HG03558 (cell line): ENCODE measurements at regions not wholly inside any gene's neighbourhood (a gene's known extent, or its start where the extent isn't known, plus 50 kb on each side); places are given as distances from the start of the nearest gene placed in this dataset.

Experiments used
- ATAC-seq: cut with Tn5 transposase; IDR thresholded peaks from one replicate; pipeline ENCODE4 v1.9.1; 2021; ENCODE audit warnings: moderate number of reproducible peaks; ENCODE audit not compliant: unreplicated experiment; ENCODE audit errors: extremely low read depth

DNA sequence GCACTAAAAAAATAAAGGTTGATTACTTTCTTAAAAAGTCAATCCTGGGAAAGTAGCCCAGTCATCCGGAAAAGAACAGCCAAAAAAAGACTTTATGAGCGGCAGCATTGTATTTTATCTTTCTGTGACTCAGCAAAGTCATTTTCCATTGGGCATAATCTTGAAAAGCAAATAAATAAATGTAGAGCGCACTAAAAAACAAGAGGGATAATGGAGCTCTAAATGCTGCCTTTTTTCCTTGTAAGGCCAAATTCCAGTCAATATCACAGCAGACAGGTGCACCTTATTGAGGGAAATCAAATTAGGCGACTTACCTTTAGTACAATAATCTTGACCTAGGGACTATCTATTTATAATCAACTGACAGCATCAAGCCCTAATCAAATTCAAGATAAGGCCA, 266.8 kb downstream of the MTRR start:
- ATAC-seq = no peak

DNA sequence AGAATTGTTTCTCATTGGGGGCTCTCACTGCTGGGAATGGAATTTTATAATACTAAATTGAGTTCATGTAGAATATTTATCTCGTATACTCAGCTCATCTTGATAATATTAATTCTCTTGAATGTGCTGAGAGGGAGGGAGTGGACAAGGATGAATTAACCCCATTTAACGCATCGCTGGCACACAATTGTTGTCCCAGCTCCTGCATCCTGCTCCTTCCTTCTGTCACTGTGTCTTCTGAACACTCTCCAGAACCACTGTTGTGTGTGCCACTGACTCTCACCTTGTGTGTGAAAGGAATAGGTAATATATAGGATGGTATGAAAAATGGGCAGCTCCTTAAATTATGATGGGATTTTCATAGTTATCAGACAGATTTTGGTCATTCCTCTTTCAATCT, 267.3 kb downstream of the MTRR start:
- no peak for ATAC-seq

GRCh38 chr5:8137941-8138550, 269.1 kb downstream of the MTRR start:
- ATAC-seq = no peak

DNA sequence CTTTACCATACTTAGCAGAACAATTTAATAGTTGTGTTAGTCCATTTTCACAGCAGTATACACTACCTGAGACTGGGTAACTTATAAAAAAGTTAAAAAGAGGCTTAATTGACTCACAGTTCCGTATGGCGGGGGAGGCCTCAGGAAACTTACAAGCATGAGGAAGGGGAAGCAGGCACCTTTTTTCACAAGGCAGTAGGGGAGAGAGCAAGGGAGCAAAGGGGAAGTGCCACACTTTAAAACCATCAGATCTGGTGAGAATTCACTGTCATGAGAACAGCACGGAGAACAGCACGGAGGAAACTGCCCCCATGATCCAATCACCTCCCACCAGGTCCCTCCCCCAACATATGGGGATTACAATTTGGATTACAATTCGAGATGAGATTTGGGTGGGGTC, 269.9 kb downstream of the MTRR start:
- no peak for ATAC-seq

- ATAC-seq = no peak
Observed at GRCh38 chr5:8150791-8151190, 281.8 kb downstream of the MTRR start.

GRCh38 chr5:8156706-8157105, 287.8 kb downstream of the MTRR start:
- no peak for ATAC-seq

DNA sequence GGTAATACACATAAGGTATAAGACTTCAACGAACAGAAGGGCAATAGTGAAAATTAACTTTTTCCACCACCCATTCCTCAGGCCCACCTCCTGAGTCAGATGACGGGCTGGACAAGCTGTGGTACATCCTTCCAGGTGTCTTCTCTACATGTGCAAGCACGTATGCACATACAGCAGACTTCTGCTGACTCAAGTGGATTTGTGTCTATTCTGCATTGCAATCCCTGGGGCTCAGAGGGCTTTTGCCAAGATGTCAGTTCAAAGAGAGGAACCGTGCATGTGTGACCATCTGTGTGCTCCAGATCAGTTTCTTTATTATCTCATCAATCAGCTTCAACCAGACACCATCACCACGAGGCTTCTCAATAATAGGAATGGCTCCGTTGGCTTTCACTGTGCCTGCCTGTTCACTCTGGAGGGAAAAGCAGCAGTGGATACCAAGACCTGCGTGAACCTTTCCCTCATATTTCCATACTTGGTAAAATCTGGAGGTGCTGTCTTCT, 288.4 kb downstream of the MTRR start:
- ATAC-seq = no peak

DNA sequence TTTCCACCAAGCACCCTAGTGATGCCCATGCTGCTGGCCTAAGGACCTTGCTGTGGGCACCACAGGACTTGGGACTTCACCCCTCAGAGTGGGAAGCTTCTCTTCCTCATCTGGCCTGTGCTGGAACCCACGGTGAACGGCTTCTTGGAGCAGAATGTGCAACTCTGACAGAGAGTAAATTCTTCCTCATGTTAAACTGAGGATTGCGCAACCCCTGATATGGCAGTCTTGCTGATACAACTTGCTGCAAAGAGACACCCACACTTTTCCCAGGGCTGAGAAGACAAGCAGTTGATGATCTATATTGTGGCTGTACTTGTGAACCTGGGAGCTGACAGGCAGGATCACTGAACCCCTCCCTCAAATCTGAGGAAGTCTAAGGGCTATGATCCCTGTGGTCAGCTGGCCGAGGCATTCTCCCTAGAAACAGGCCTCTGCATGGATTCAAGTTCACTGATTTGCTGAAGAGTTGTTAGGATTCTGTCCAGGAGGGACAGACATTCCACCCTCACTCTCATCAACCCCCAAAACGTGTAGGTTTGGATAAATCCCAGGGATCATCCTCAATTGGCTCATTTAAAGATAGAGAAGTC, 307.2 kb downstream of the MTRR start:
- ATAC-seq = no peak

GRCh38 chr5:8184455-8185063, 315.6 kb downstream of the MTRR start:
- ATAC-seq = no peak

DNA sequence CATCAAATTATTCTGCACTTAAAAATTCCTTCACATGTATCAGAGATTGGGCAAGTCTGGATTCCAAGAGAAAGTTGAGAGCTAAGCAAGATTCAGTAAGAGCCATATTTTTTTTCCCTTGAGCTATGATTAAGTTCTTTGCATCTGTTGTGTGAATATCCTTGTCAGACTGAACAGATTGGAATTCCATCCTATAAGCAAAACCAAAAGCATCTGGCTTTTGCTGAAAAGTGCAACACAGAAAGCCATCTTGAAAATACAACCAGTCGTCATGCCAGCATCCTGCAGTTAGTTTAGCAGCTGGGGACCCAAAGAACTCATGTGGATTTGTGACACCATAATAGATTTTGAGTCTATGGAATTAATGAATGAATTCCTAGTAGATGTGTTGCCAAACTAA, 316.9 kb downstream of the MTRR start:
- ATAC-seq = no peak

GRCh38 chr5:8188874-8189565, 320.1 kb downstream of the MTRR start:
- no peak for ATAC-seq

- ATAC-seq = no peak
Observed at GRCh38 chr5:8192840-8193239, 323.9 kb downstream of the MTRR start.

DNA sequence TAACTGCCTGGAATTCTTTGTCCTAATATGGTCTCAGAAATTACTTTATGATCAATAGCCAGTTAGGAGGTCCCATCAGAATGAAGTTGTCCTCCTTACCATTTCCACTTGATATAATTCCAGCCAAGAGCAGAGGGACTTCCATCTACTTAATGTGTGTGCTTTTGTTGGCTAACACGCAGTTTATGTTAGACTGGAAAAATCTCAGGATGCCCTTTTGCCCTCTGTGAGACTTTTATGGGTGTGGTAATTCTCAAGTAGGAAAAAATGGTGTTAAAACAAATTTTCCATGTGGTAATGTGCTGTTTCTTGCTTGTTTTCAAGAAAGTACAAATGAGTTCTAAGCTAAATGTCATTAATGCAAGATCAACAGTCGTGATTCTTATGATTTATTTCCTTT, 327.1 kb downstream of the MTRR start:
- no peak for ATAC-seq

- ATAC-seq = no peak
Observed at GRCh38 chr5:8208307-8208706, 339.4 kb downstream of the MTRR start.

DNA sequence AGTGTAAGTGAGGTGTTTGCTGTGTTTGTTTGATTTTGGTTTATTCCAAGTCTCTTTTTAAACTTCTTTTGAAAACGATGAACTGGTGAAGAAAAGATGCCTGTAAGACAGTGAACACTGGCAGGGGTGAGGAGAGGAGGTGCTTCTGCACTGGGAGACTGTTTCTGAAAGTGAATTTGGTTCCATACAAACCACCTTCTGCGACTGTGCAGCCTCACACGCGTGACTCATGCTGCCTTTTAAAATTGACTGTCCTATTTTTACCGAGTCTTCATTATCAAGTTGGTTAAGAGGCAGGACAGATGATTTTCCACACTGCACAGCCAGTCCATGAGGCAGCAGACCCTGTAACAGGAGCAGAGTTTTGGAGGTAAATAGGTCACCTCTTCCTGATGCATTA, 340.6 kb downstream of the MTRR start:
- no peak for ATAC-seq

DNA sequence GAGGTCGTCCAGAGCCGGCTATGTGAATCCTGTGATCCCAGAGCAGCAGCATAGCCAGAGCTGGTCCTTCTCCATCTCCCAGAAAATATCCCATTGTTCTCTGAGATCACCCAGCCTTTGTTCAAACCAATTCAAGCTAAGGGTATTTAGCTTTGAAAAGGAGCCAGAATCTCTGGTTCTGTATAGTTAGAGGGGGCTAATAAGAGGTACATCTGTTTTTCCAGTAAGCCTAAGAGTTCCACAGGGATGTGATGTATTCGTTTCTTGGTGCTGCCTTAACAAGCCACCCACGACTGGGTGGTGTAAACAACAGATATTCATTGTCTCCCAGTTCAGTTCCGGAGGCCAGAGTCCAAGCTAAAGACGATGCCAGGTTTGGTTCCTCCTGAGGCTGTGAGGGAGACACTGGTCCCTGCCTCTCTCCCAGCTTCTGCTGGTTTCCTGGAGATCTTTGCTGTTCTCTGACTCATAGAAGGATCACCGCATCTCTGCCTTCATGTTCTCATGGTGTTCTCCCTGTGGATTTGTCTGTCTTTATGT, 344.8 kb downstream of the MTRR start:
- ATAC-seq = no peak

GRCh38 chr5:8216921-8217320, 348.0 kb downstream of the MTRR start:
- no peak for ATAC-seq

DNA sequence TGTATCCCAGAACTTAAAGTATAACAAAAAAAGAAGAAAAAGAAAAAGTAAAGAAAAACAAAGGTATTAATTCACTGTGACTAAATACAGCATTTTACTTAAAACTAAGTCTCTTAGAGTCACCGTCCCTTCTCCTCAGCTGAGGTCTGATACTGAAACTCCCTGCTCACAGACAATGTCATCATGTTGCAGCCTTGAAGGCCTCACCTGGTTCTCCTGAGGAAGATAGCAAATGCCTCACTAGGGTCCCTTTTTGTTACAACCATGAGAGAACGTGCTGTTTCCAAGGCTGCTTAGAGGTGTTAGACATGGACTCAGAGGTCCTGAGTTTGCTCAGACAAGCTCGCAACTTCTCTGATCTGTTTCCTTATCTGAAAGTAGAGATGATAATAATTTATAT, 357.2 kb downstream of the MTRR start:
- ATAC-seq = no peak

DNA sequence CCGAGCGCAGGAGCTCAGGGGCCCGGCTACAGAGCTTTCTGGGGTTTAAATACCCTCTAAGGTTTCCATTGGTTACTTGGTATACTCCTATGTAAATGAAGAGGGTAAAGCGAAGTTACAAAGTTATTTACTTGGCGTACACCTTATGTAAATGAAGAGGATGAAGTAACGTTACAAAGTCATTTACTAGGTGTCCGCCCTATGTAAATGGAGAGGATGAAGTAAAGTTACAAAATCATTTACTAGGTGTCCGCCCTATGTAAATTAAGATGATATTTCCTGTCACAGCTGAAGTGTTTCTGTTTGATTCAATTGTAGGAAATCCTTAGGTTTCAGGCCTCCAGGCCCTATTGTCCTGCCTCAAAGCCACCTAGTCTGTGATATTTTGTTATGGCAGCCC, 358.2 kb downstream of the MTRR start:
- ATAC-seq = no peak

DNA sequence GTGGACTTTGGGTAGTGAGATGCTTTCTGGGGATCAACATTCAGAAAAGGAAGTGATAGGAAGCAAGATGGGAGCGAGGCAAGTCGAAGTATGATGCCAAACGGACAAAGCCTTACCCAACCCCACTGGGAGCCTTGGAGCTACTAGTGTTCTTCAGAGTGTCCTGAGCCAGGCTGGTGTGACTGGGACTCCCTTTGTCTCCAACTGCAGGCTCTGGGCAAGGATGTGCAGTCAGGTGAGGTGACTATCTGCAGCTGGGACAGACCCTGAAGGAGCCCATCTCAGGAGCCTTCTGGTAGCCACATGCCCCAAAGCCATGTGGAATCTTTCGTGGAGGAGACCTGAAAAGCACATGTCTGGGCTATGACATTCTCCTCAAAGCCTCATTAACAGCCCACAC, 360.6 kb downstream of the MTRR start:
- ATAC-seq = no peak

- ATAC-seq = no peak
Observed at GRCh38 chr5:8230868-8231267, 361.9 kb downstream of the MTRR start.
